ENCODE measurements at regions not wholly inside any gene's neighbourhood (a gene's known extent, or its start where the extent isn't known, plus 50 kb on each side); places are given as distances from the start of the nearest gene placed in this dataset.
A peak's percentile ranks its signal among the peaks of the same experiment; 100 is the strongest.
"Not testable (repeated sequence)": the region's sequence is repeated elsewhere in the genome, so short reads cannot be mapped to it uniquely, and the experiment has no call there.

- DNase-seq, result no peak
Measured at GRCh38 chr2:8559805-8560204, 122.1 kb upstream of the ID2 start.

DNA sequence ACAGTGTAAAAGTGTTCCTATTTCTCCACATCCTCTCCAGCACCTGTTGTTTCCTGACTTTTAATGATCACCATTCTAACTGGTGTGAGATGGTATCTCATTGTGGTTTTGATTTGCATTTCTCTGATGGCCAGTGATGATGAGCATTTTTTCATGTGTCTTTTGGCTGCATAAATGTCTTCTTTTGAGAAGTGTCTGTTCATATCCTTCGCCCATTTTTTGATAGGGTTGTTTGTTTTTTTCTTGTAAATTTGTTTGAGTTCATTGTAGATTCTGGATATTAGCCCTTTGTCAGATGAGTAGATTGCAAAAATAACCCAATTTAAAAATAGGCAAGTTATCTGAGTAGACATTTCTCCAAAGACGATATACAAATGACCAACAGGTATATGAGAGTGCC is 120.2 kb upstream of the ID2 start:
- DNase-seq, result not testable (repeated sequence)

- no peak for DNase-seq
Measured at GRCh38 chr2:8563814-8564474, 117.9 kb upstream of the ID2 start.

- no peak for DNase-seq
Measured at GRCh38 chr2:8564475-8564874, 117.4 kb upstream of the ID2 start.

- DNase-seq, result no peak
Measured at GRCh38 chr2:8565399-8566154, 116.3 kb upstream of the ID2 start.

- DNase-seq, result no peak
Measured at GRCh38 chr2:8566155-8566670, 115.6 kb upstream of the ID2 start.

GRCh38 chr2:8566774-8567468 is 114.9 kb upstream of the ID2 start:
- DNase-seq, result no peak

DNA sequence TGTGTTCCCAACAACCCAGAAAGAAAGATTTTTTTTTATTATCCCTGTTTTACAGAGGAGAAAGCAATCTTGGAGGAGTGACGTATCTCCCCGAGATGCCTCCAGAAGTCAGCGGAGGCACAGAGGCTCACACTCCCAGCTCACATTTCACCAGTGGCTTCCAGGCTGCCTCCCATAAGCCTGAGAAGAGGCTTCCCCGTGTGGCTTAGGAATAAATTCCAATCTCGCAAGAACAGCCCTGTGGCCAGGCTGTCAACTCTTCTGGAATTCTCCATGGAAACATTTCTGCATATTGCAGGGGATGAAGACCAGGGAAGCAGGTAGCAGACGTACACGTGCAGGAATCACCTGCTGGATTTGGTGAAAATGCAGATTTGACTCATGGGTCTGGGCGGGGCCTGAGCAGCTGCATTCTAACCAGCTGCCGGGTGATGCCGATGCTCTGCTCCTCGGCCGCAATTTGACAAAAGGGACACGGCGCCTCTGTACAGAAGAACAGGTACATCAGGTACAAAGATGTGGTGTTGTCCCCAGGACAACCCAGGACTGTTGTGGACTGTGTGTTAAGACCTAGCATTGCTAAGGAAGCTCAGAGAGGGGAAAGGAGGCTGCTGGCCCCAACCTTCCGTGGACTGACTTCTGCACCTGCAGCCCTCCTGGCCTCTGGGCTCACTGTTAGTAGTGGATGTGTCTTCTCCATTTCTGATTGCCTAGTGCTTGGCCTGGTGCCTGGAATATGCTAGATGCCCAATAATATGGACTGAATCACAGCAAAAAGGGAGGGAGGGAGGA is 114.2 kb upstream of the ID2 start:
- no peak for DNase-seq

DNA sequence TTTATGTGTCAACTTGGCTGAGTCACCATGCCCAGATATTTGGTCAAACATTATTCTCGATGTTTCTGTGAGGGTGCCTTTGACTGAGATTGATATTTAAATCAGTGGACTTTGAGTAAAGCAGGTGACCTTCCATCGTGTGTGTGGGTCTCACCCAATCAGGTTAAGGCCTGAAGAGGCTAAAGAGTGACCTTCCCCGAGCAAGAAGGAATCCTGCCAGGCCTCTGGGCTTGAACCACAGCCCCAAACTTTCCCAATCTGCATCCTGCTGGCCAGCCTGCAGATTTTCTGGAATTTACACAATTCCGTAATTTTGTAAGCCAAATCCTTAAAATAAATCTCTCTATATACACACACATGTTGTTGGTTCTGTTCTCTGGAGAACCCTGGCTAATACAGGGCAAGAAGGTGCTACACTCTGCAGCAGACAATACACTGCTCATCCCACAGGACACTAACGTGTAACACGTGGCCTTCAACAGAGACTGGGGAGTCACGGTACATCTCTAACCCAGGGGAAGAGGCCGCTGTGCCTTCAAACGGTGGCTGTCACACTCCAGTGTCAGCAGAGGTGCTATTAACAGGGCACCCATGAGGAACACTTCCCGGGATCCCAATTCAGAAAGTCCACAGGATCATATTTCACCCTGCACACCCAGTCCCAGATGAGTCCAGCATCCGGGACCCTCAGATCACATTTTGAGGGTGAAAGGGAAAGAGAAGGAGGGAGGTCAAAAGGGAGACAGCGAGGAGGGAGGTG is 113.1 kb upstream of the ID2 start:
- DNase-seq, result no peak

DNA sequence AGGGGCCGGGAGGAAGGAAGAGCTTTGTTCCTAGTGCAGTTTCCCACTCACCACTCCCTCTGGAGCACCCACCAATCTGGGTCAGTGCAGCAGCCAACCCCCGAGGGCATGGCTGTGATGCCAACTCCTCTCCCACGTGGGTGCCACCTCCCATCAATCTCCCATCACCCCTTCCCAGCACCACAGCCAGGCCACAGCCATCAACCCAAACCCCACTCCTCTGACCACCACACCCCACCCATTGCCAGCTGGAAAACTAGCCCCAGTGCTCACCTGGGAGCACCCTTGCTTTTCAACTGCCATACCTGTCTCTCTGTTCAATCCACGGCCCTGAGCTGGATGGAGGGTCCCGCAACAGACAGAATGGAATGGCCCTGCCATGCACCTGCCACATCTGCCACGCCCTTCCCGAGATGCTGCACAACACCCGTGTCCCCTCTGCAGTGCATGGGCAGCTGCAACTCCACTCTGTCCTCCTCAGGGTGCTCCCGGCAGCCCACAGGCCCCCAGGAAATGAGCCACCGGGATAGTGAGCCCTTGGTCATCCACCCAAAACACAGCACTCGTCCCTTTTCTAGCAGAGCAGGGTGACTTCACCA is 112.4 kb upstream of the ID2 start:
- DNase-seq, result no peak

DNA sequence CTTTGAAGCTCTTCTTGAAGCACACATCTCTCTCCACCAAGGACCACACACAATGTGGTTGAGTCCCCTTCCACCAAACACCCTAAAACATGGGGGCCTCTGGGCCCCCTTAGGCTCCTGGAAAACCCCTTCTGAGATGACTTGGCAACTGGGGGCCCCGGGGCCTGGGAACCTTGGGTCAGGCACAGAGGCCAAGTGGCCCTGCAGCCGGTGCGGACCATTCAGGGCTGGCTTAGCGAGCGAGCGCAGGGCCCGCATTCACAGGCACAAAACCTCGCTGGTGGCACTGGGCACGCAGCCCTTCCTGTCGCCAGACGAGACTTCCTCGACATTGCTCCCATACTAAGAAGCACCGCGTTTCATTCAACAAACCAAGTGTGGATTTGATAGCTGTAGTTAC is 111.2 kb upstream of the ID2 start:
- no peak for DNase-seq

GRCh38 chr2:8571301-8571791 is 110.5 kb upstream of the ID2 start:
- DNase-seq, result no peak

DNA sequence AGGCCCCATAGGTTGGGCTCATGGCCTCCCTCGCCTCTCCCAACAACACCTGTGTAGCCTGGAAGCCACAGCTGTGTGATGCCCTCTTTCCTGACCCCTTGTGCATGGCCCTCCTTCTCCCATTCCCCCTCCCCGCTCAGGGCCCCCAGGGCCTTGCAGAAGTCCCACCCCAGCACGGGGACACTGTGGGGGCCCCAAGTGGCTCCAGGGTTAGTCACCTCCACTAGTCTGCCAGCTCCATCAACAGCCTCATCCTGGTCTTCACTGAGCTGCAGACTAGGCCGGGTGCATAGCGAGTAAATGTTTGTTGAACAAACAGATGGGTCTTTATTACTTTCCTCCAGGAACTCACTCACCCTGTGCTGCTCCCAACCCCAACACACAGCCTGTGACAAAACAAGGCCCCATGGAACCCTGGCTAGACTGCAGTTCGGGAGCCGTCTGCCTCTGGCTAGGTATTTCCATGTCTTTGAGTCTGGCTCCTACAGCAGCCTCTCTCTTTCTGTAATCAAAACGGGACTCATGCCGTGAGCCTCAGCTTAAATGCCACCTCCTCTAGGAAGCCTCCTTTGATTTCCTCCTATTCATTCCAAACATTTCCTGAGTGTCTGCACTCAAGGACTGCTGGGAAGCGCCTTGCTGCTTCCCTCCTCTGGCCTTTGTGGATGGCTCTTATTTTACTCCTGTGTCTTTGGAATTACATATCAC is 109.9 kb upstream of the ID2 start:
- no peak for DNase-seq

DNA sequence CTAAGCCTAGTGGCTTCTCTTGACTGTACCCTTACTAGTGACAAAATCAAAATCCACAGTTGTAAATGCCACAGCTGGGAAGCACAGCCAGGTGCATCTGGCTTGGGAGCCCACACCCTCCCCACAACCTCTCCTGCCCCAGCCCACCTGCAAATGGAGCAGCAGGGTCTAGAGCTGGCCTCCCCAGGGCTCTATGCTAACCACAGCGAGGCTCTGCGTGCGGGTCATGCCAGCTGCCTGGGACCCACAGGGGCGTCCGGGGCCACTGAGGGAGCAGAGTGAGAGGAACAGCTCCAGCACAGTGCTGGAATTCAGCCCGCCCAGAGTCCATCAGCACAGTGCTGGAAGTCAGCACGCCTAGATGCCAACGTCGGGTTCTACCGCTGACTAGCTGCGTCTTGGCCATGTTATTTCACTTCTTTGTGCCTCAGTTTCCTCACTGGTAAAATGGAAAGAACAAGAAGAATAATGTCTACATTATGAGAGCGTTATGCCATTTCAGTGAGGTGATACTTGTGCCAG is 109.1 kb upstream of the ID2 start:
- DNase-seq, result no peak

- no peak for DNase-seq
Measured at GRCh38 chr2:8573234-8573941, 108.5 kb upstream of the ID2 start.

DNA sequence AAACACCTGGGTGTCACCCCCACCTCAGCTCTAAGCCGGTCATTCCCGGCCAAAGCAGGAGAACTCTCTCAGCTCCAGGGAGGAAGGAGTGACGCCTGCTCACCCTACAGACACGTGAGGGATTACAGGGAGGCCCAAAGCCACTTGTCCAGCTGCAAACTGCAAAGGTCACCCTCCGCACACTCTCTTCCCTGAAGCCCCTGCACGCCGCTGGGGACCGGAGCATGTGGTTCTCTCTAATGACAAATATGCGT is 108.0 kb upstream of the ID2 start:
- DNase-seq, result no peak

GRCh38 chr2:8574196-8575037 is 107.4 kb upstream of the ID2 start:
- DNase-seq, result no peak

DNA sequence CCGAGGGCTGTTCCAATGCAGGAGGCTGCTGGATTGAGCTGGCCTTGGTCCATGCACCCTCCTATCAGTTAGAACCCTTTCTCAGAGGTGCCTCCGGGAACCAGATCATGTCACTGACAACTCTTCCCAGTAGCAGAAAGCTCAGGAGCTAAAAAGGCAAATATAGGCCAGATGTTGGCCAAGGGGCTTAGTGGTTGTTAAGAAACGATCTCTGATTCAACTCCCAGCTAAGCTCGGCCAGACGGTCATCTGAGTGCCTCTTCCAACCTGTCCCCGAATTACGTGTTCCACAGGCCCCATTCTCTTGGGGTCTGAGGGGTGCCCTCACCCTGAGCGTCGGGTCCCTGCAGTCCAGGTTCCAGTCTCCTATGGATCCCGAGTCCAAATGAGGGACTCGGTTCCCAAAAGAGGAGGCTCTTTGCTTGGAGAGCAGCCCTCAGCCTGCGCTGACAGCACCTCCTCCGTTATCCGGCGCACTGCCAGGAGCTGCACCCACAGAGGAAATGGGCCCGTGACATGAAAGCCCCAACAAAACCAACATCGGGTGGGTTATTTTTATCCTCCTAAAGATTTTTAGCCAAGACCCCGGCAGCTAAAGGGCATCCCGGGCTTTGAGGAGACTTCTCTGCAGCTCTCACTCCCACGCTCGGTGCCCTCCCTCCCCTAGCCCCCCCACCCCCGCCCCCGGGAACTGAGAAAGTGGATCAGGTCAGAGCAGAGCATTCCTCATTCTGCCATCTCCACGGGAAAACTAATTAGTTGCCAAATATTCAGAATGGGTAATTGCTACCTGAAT is 106.6 kb upstream of the ID2 start:
- DNase-seq, result peak; percentile 39

All from CD4-positive, alpha-beta T cell treated with Interferon gamma for 1 hour (primary cell).